WI38 (cell line): ENCODE measurements at regions not wholly inside any gene's neighbourhood (a gene's known extent, or its start where the extent isn't known, plus 50 kb on each side); places are given as distances from the start of the nearest gene placed in this dataset.

Experiments used
- H3K4me3 ChIP-seq: 2 replicates; pipeline ENCODE4 v1.5.1; 2011; ENCODE audit warnings: low read depth, mild to moderate bottlenecking, control low read depth, low read length
- CTCF ChIP-seq: IDR thresholded peaks from 2 replicates; pipeline ENCODE4 v1.5.1; 2012; ENCODE audit warnings: low read depth, mild to moderate bottlenecking, control low read depth, low read length

GRCh38 chr5:133750356-133750755, 138.0 kb upstream of the FSTL4 start:
- TF ChIP-seq CTCF: no peak
- H3K4me3 ChIP-seq: no peak overlapping the region

- no peak for TF ChIP-seq CTCF
- no peak overlapping the region for H3K4me3 ChIP-seq
Observed at GRCh38 chr5:133749331-133749985, 137.1 kb upstream of the FSTL4 start.

GRCh38 chr5:133746834-133747233, 134.5 kb upstream of the FSTL4 start:
- TF ChIP-seq CTCF: no peak
- H3K4me3 ChIP-seq: no peak overlapping the region

- no peak for TF ChIP-seq CTCF
- no peak overlapping the region for H3K4me3 ChIP-seq
Observed at GRCh38 chr5:133744960-133745308, 132.6 kb upstream of the FSTL4 start.

- no peak overlapping the region for H3K4me3 ChIP-seq
- no peak for TF ChIP-seq CTCF
Observed at GRCh38 chr5:133744051-133744959, 132.0 kb upstream of the FSTL4 start.

- TF ChIP-seq CTCF: no peak
- no peak overlapping the region for H3K4me3 ChIP-seq
Observed at GRCh38 chr5:133742431-133742988, 130.2 kb upstream of the FSTL4 start.
